Fibroblast of lung (primary cell): ENCODE measurements at regions not wholly inside any gene's neighbourhood (a gene's known extent, or its start where the extent isn't known, plus 50 kb on each side); places are given as distances from the start of the nearest gene placed in this dataset.

Experiments used
- EZH2 ChIP-seq: IDR thresholded peaks from 2 replicates; pipeline ENCODE4 v1.5.1; 2012; ENCODE audit warnings: low read length, control low read depth, mild to moderate bottlenecking; ENCODE audit errors: missing control alignments
- TF ChIP-seq, protein P1 (sequence below), 2 donors: IDR thresholded peaks in 1 of 2; conservative IDR thresholded peaks in 1 of 2; 1 replicate in 1 of 2; 2 replicates in 1 of 2; pipeline ENCODE4 v1.5.1; 2011 to 2012; ENCODE audit warnings: low read length in 2 of 2, control low read depth in 1 of 2, inconsistent platforms in 1 of 2, low read depth in 1 of 2, mild to moderate bottlenecking in 1 of 2

DNA sequence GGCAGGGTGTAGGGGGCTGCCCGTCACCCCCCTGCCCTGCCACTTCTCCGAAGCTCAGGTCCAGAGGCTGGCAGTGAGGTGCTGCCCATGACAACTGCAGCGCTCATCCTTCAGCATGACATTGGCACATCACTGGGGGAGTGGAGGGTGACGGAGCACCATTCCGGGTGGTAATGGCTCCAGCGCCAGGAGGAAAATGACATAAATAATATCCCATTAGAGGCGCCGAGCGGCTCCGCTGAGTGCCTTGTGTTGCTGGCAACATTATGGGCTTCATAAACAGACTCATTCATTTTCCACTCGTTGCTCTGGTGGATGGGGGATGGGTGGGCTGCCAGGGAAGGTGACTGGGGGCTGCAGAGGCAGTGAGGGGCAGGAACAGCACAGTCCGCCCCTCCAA lies 56.9 kb upstream of the CTNNBL1 start:
- TF ChIP-seq EZH2 = no peak
- TF ChIP-seq, protein P1, sequence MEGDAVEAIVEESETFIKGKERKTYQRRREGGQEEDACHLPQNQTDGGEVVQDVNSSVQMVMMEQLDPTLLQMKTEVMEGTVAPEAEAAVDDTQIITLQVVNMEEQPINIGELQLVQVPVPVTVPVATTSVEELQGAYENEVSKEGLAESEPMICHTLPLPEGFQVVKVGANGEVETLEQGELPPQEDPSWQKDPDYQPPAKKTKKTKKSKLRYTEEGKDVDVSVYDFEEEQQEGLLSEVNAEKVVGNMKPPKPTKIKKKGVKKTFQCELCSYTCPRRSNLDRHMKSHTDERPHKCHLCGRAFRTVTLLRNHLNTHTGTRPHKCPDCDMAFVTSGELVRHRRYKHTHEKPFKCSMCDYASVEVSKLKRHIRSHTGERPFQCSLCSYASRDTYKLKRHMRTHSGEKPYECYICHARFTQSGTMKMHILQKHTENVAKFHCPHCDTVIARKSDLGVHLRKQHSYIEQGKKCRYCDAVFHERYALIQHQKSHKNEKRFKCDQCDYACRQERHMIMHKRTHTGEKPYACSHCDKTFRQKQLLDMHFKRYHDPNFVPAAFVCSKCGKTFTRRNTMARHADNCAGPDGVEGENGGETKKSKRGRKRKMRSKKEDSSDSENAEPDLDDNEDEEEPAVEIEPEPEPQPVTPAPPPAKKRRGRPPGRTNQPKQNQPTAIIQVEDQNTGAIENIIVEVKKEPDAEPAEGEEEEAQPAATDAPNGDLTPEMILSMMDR (conservative IDR thresholded peaks at IDR 0.05 in 1 of 2, IDR thresholded peaks at IDR 0.05 in 1 of 2; ENCODE audit: low read depth in 1 of 2, low read length in 2 of 2) = no peak
